Glomerular visceral epithelial cell (primary cell): ENCODE measurements at regions not wholly inside any gene's neighbourhood (a gene's known extent, or its start where the extent isn't known, plus 50 kb on each side); places are given as distances from the start of the nearest gene placed in this dataset.

Experiments used
- DNase-seq: peaks from one replicate; pipeline ENCODE4 v3.0.0-alpha.2; 2016; ENCODE audit errors: extremely low spot score

GRCh38 chr5:2913281-2913680 is 161.8 kb upstream of the IRX2 start:
- DNase-seq: no peak

- no peak for DNase-seq
Observed at GRCh38 chr5:2912741-2913140, 161.3 kb upstream of the IRX2 start.

- no peak for DNase-seq
Observed at GRCh38 chr5:2910401-2911175, 159.1 kb upstream of the IRX2 start.

- no peak for DNase-seq
Observed at GRCh38 chr5:2909035-2909434, 157.6 kb upstream of the IRX2 start.

- DNase-seq: no peak
Observed at GRCh38 chr5:2908086-2908485, 156.6 kb upstream of the IRX2 start.

GRCh38 chr5:2906302-2907090 is 155.0 kb upstream of the IRX2 start:
- no peak for DNase-seq

GRCh38 chr5:2905741-2906140 is 154.3 kb upstream of the IRX2 start:
- DNase-seq: no peak

- no peak for DNase-seq
Observed at GRCh38 chr5:2904956-2905355, 153.5 kb upstream of the IRX2 start.

- DNase-seq: no peak
Observed at GRCh38 chr5:2904399-2904798, 152.9 kb upstream of the IRX2 start.

- no peak for DNase-seq
Observed at GRCh38 chr5:2903451-2904395, 152.2 kb upstream of the IRX2 start.

- no peak for DNase-seq
Observed at GRCh38 chr5:2902742-2903297, 151.3 kb upstream of the IRX2 start.

- no peak for DNase-seq
Observed at GRCh38 chr5:2902186-2902585, 150.7 kb upstream of the IRX2 start.

GRCh38 chr5:2901511-2901910 is 150.0 kb upstream of the IRX2 start:
- no peak for DNase-seq

- no peak for DNase-seq
Observed at GRCh38 chr5:2901096-2901495, 149.6 kb upstream of the IRX2 start.

- DNase-seq: no peak
Observed at GRCh38 chr5:2900360-2900759, 148.9 kb upstream of the IRX2 start.

- no peak for DNase-seq
Observed at GRCh38 chr5:2899311-2899710, 147.8 kb upstream of the IRX2 start.

- no peak for DNase-seq
Observed at GRCh38 chr5:2898661-2899060, 147.2 kb upstream of the IRX2 start.

- DNase-seq: no peak
Observed at GRCh38 chr5:2897276-2897961, 145.9 kb upstream of the IRX2 start.

GRCh38 chr5:2896371-2897275 is 145.1 kb upstream of the IRX2 start:
- DNase-seq: no peak

- DNase-seq: no peak
Observed at GRCh38 chr5:2895876-2896275, 144.4 kb upstream of the IRX2 start.
